Activated CD4-positive, alpha-beta T cell treated with anti-CD3 and anti-CD28 coated beads, Interleukin-2, Interleukin-4, amounts not matched to agents 100 ng/mL and 50 ng/mL, durations not matched to agents 16 hours and 8 hours (primary cell): ENCODE measurements at regions not wholly inside any gene's neighbourhood (a gene's known extent, or its start where the extent isn't known, plus 50 kb on each side); places are given as distances from the start of the nearest gene placed in this dataset.
"Not testable (repeated sequence)": the region's sequence is repeated elsewhere in the genome, so short reads cannot be mapped to it uniquely, and the experiment has no call there.

Experiments used
- DNase-seq: peaks from one replicate; pipeline ENCODE4 v3.0.0-alpha.2; 2020; ENCODE audit warnings: low spot score

DNA sequence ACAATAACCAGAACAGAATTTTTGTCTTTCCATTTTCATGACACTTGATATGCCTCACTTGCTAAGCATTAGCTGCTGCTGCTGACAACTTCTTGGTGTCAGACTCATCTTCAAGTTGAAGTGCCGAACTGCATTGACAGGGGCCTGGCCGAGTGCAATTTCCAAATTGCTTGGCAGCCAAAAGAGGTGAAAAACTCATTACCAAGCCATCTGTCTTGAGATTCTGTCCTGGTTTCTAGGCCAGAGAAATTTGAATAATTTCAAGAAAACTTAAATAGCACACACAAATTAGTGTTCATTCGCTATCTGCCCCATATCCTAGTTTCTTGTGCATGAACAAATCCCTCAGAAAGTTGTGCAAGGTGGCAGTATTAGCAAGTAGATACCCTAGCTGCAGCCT lies 165.3 kb upstream of the RASSF8 start:
- DNase-seq = no peak

DNA sequence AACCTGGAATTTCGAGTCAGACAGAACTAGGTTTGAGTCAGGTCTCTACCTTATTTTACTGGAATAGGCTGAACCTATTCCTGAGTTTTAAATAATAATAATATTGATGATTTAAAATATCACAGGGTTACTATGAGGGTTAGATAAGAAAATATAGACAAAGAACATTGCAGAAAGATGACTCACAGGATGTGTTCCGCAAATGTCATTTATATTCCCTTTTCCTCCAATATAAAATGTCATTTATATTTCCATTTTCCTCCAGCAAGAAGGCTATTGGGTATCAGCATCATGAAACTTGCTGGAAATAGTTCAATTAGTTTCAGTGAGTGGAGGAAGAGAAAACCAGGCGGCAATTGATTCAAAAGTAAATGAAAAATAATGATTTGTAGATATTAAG lies 163.9 kb upstream of the RASSF8 start:
- DNase-seq = no peak

GRCh38 chr12:25796523-25797000 lies 161.9 kb upstream of the RASSF8 start:
- DNase-seq = no peak

DNA sequence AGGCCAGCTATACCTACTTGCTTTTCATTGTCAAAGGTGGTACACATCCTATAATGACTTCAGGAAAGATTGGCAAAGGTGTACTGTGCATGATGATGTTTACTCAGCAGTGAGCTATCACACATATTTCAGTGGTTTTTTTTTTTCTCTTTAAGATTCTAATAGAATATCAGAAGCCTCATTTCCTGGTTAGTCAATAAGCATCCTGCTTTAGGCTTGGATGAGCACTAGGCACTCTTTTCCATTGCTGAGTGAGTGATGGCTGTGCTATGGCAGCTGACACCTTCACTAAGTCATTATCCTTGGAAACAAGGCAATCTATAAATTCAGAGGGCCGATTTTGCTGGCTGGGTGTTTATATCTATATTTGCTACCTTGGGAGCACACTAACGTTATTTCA lies 161.1 kb upstream of the RASSF8 start:
- DNase-seq = no peak

- no peak for DNase-seq
Observed at GRCh38 chr12:25797949-25798348, 160.5 kb upstream of the RASSF8 start.

DNA sequence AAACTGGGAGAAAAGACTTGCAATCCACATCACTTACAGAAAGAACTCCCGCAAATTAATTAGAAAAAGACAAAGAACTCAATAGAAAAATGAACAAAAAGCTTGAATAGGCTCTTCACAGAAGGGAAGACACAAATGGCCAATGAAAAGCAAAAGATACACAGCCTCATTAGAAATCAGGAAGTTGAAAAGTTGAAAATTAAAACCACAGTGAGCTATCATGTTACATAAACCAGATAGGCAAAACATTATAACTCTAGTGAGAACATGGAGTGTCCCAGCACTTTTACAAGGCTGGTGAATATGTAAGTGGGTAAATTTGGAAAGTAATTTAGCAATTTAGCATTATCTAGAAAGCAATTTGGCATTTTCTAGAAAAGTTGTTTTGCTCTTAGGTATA lies 158.4 kb upstream of the RASSF8 start:
- no peak for DNase-seq

- no peak for DNase-seq
Observed at GRCh38 chr12:25801734-25802133, 156.7 kb upstream of the RASSF8 start.

GRCh38 chr12:25802143-25802542 lies 156.3 kb upstream of the RASSF8 start:
- no peak for DNase-seq

DNA sequence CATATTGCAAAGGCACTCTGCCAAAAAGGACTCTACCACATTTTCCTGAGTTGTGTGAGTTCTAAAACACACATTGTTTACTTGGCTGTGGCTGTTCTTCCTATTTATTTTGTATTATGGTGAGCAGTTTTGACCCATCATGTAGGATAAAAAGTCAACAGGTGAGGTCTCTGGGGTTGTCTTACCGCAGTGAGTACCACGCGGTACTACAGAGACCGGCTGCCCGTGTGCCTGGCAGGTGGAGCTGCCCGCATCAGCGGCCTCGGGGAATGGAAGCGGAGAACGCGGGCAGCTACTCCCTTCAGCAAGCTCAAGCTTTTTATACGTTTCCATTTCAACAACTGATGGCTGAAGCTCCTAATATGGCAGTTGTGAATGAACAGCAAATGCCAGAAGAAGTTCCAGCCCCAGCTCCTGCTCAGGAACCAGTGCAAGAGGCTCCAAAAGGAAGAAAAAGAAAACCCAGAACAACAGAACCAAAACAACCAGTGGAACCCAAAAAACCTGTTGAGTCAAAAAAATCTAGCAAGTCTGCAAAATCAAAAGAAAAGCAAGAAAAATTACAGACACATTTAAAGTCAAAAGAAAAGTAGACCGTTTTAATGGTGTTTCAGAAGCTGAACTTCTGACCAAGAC lies 155.3 kb upstream of the RASSF8 start:
- not testable (repeated sequence) for DNase-seq

DNA sequence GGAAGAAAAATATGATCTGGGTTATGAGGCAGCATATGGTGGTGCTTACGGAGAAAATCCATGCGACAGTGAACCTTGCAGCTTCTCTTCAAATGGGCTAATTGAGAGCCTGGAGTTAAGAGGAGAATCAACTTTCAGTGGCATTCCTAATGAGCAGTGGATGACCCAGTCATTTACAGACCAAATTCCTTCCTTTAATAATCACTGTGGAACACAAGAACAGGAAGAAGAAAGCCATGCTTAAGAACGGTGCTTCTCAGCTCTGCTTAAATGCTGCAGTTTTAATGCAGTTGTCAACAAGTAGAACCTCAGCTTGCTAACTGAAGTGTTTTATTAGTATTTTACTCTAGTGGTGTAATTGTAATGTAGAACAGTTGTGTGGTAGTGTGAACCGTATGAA lies 154.2 kb upstream of the RASSF8 start:
- not testable (repeated sequence) for DNase-seq

DNA sequence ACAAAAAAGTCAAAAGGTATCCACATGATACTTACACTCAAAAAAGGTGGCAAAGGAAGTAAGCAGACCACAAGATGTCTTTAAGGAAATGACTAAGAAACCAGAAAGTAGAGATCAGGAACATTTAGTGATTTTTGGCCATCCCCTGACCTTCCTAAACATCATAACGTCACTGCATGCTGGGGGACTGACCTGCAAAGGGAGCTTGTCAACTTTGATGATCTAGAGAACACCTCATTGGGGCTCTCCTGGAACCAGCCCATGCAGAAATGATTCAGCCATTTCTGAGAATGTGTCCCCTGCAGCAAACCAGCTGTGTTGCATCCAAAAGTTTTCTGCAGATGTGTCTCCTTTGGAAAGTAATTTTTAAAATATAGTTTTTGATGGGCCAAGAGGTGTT lies 152.2 kb upstream of the RASSF8 start:
- DNase-seq = peak; percentile 36

GRCh38 chr12:25808604-25809003 lies 149.9 kb upstream of the RASSF8 start:
- no peak for DNase-seq

GRCh38 chr12:25810683-25811082 lies 147.8 kb upstream of the RASSF8 start:
- DNase-seq = no peak

DNA sequence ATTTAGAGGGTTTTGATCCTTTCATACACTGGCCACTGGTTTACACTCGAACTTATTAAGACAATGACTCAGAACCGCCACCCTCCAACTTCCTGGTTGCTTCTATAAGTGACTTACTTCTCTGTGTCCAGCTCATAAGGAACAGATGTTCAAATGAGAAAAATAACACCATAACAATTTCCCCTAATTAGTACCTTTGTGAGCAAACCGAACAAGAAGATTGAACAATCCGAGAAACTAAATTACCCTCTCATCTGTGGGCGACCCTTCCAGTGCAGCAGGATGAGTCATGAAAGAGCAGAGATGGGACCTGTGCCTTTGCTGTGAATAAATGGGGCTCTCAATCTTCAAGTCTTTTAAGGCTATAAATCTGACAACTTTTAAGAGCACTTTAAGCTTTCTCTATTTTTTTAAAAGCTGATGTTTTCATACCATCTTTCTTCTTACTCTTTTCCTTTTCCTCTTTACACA lies 146.8 kb upstream of the RASSF8 start:
- DNase-seq = peak; percentile 12

DNA sequence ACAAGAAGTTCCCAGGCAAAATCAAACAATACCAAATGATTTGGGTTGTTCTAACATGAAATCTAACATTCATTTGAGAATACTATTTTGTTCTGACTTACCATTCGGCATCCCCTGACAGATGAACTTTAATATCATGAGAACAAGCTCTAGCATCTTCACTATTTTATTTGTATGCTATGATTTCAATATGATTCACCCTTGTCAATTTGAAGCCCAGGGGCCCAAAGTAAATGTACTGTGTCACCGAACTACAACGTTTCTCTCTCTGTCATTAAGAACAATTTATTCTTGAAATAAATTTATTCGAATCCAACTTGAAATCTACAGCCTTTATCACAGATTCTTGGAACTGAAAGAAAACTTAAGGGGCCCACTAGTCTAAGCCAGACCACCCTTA lies 146.2 kb upstream of the RASSF8 start:
- DNase-seq = no peak

GRCh38 chr12:25813843-25814242 lies 144.6 kb upstream of the RASSF8 start:
- DNase-seq = no peak

DNA sequence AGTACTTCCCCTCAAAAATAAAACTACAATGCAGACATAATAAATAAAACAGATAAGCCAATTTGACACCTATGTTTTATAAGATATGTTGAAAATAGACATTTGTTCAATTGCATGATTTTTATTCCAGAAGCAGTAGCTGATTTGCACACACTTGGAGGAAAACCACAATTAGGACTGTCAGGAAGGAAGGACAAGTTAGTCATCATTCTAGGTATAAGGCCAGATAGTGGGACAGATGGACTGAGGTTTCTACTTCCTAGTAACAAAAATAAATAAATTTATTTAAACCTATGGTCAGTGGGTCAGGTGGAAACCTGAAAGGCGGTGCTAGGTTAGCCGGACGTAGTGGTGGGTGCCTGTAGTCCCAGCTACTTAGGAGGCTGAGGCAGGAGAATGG lies 141.8 kb upstream of the RASSF8 start:
- no peak for DNase-seq

DNA sequence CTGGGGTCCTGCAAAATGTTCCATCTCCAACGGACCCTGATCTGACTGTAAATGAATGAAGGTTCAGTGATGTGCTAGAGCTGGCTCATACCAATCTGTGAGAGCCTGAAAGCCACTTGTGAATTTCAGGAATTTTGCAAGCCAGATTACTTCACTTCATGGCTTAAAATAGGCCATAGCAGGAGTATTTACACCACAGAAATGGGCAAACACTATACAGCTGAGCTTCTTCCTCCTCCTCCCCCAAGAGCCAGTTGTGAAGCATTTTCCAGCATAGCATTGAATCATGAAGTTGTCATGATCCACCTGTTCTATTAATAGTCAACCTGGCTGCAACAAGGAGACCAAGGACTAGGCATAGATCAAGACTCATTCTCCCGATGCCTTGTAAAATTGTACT lies 141.3 kb upstream of the RASSF8 start:
- DNase-seq = no peak

DNA sequence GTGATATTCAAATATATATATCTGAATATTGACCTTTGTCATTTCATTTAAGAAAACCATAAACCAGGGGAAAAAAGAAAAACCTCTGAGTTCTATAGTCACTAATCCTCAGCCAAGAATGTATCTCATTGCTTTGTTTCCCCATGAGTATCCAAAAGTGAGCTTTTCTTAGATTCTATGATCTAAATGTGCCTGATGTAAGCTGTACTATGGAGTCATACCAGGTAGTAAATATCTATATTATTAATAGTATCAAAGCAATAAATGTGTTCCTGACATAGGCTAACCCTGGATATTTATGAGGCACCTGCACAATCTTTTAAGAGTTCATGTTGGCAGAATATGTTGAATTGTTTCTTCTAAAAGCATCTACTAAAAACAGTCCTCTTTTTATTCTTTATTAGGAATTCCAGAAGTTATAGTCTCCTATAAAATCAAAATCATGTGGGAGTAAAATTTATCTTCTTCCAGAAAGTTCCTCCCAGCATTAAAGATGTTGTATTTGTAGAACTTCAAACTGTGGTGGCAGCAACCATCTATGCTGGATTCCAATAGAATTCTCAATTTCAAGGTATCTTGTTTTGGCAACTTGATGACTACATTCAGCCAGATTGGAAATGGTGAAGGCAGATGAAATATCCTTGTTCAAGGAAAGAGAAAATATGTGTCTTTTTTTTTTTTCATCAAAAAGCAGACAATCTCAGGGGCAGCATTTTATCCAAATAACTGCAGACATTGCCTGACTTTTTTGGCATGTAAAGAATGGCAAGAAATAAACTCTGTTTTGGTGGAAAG lies 139.7 kb upstream of the RASSF8 start:
- DNase-seq = no peak

DNA sequence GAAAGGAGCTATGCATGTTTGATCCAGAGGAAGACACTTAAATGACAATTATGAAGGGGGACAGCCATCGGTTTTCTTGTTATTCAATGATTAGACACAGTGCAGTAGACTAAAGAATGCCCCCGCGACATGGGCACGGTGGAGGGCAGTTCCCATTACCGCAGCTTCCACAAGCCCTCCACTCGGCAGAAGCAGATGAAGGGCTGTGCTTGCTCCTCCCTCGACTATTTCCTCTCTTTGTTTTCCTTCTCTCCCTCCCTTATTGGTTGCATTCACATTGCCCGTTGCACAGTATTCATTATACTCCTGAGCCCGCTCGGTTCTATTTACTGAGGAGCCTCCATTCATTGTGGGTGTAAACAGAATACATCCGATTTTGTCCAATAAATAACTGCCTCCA lies 138.8 kb upstream of the RASSF8 start:
- no peak for DNase-seq

DNA sequence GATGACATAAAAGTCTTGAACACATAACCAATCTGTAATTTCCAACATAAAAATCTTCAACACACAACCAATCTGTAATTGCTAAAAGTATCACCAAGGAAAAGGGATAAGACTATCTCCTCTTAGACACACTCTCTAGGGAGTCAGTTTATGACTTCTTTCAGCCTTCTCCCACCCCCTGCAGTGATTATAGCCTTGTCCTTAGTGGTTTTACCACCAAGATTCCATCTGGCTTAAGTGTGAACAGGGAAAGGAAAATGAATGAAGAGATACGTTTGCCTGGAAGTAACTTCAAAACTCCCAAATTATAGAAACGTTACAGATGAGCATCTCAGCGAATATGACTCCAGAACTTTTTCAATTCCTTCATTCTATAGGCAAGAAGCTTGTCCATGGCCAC lies 136.2 kb upstream of the RASSF8 start:
- no peak for DNase-seq

DNA sequence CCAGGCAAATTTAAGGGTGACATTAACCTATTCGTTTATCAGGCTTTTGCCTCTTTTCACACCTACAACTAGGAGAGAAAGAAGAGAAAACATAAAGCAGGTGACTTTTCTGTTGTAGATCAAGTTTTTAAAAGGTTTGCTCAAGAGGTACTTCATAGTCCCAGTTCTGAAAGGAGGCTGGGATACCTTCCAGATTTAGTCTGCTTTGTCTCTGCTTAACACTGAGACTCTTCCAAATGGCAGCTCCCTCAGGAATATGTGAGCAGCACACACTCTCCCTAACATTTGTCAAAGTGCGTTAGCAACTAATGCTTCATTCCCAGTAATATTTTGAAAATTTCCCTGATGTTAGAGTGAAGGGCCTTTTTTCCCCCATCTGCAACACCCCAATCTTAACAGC lies 133.7 kb upstream of the RASSF8 start:
- DNase-seq = no peak

DNA sequence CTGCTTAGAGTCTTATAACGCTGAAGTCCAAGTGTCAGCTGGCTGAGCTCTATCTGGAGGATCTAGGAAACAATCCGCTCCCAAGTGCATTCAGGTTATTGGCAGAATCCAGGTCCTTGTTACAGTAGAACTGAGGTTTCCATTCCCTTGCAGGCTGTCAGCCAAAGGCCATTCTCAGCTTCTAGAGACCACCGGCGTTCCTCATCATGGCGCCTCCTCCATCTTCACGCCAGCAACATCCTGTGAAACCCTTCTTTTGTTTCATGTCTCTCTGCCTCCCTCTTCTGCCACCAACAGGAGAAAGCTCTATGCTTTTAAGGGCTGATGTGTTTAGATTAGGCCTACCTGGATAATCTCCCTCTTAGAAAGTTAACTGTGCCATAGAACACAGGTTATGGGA lies 133.0 kb upstream of the RASSF8 start:
- no peak for DNase-seq

DNA sequence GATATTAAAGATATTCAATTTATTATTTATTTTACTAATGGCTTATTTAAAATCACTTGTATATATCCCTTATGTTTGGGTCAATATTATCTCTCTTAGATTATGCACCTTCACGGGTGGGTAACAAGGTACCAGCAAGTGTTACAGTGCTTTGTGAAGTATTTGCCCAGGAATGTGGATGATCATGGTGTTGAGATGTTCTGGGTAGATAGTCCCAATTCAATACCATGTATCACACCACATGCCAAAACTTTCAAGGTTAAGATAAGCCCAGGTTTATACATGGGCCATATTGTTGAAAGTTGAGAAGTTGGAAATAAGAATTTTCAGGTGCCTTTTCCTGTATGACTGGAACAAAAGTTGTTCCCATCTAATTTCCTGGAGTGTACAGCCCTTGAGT lies 131.3 kb upstream of the RASSF8 start:
- DNase-seq = no peak
